Gastroesophageal sphincter (tissue), 4 donors: ENCODE measurements at regions not wholly inside any gene's neighbourhood (a gene's known extent, or its start where the extent isn't known, plus 50 kb on each side); places are given as distances from the start of the nearest gene placed in this dataset.

Experiments used
- ATAC-seq: fragments of 150-250 bp; one replicate; pipeline ENCODE4 v1.9.1; 2016; ENCODE audit warnings: mild to moderate bottlenecking, moderate library complexity
- H3K27ac ChIP-seq, 4 donors: fragments of 200-600 bp; sonication (generic) in 3 of 4; 1 replicate in 3 of 4; 2 replicates in 1 of 4; pipeline ENCODE4 v1.5.1; 2016 to 2019
- H3K27me3 ChIP-seq: fragments of 200-600 bp; sonication (generic); one replicate; pipeline ENCODE4 v1.5.1; 2019
- H3K36me3 ChIP-seq, 2 donors: fragments of 200-600 bp; sonication (generic); one replicate each; pipeline ENCODE4 v1.5.1; 2019; ENCODE audit warnings: control low read depth in 1 of 2
- H3K4me1 ChIP-seq, 3 donors: fragments of 200-600 bp; sonication (generic); 1 replicate in 2 of 3; 2 replicates in 1 of 3; pipeline ENCODE4 v1.5.1; 2016 to 2019; ENCODE audit warnings: control low read depth in 2 of 3
- H3K4me3 ChIP-seq, 2 donors: fragments of 200-600 bp; sonication (generic); one replicate each; pipeline ENCODE4 v1.5.1; 2019; ENCODE audit warnings: mild to moderate bottlenecking in 1 of 2, moderate library complexity in 1 of 2
- H3K9me3 ChIP-seq, 3 donors: fragments of 200-600 bp; sonication (generic); one replicate each; pipeline ENCODE4 v1.5.1; 2017 to 2019; ENCODE audit warnings: control low read depth in 2 of 3
- EP300 ChIP-seq: sonication (generic); formaldehyde crosslinking; IDR thresholded peaks from one replicate; pipeline ENCODE4 v1.6.1; 2017; ENCODE audit warnings: antibody characterized with exemption, mild to moderate bottlenecking
- POLR2A ChIP-seq, 2 donors: fragments of 450-650 bp; IDR thresholded peaks; one replicate each; pipeline ENCODE4 v1.6.1; 2017; ENCODE audit warnings: antibody characterized with exemption in 2 of 2, mild to moderate bottlenecking in 2 of 2, moderate library complexity in 1 of 2
- POLR2AphosphoS5 ChIP-seq: sonication (generic); formaldehyde crosslinking; IDR thresholded peaks from one replicate; pipeline ENCODE4 v1.6.1; 2017; ENCODE audit warnings: antibody characterized with exemption
- WGBS, 2 donors: methylation state at CpG; one replicate each; pipeline ENCODE4 v1.1.5; 2018; ENCODE audit warnings: low coverage in 1 of 2; 5-methylcytosine and 5-hydroxymethylcytosine counted together
- TF ChIP-seq, protein P1 (sequence below), 4 experiments: fragments of 200-600 bp in 2 of 4; fragments of 450-650 bp in 2 of 4; sonication (generic) in 1 of 4; IDR thresholded peaks; one replicate each; pipeline ENCODE4 v1.5.1; 2017 to 2019; ENCODE audit warnings: antibody characterized with exemption in 4 of 4, mild to moderate bottlenecking in 2 of 4, moderate library complexity in 2 of 4

- Histone ChIP-seq H3K4me1 (no peaks in the 10 kb centered on the region), H3K36me3 (no peaks in the 10 kb centered on the region), H3K27ac (no peak overlapping the region), H3K27me3 (no peaks in the 10 kb centered on the region), H3K9me3 (no peaks in the 10 kb centered on the region), H3K4me3 (no peak overlapping the region)
- TF ChIP-seq, protein P1, sequence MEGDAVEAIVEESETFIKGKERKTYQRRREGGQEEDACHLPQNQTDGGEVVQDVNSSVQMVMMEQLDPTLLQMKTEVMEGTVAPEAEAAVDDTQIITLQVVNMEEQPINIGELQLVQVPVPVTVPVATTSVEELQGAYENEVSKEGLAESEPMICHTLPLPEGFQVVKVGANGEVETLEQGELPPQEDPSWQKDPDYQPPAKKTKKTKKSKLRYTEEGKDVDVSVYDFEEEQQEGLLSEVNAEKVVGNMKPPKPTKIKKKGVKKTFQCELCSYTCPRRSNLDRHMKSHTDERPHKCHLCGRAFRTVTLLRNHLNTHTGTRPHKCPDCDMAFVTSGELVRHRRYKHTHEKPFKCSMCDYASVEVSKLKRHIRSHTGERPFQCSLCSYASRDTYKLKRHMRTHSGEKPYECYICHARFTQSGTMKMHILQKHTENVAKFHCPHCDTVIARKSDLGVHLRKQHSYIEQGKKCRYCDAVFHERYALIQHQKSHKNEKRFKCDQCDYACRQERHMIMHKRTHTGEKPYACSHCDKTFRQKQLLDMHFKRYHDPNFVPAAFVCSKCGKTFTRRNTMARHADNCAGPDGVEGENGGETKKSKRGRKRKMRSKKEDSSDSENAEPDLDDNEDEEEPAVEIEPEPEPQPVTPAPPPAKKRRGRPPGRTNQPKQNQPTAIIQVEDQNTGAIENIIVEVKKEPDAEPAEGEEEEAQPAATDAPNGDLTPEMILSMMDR (IDR thresholded peaks at IDR 0.05) = no peak
- no peak for TF ChIP-seq EP300
- no peak for TF ChIP-seq POLR2A (IDR thresholded peaks at IDR 0.05)
- no peak for TF ChIP-seq POLR2AphosphoS5
- no peak for ATAC-seq
- WGBS, 2 donors = 40 to 77% methylated on average over 2 of the region's 2 CpGs
Measured at GRCh38 chr18:54509793-54510192, 81.3 kb upstream of the DYNAP start.

GRCh38 chr18:54515149-54515548, 75.9 kb upstream of the DYNAP start:
- H3K36me3 ChIP-seq = no peaks in the 10 kb centered on the region
- no peak overlapping the region for H3K27ac ChIP-seq
- ATAC-seq = no peak
- WGBS, 2 donors = 39 to 41% methylated on average over 2 of the region's 2 CpGs
- no peaks in the 10 kb centered on the region for H3K4me1 ChIP-seq
- no peak for TF ChIP-seq POLR2A (IDR thresholded peaks at IDR 0.05)
- no peak for TF ChIP-seq EP300
- TF ChIP-seq POLR2AphosphoS5 = no peak
- TF ChIP-seq, protein P1 (IDR thresholded peaks at IDR 0.05) = no peak
- H3K9me3 ChIP-seq = no peaks in the 10 kb centered on the region
- no peak overlapping the region for H3K4me3 ChIP-seq
- no peaks in the 10 kb centered on the region for H3K27me3 ChIP-seq

GRCh38 chr18:54517521-54517920, 73.5 kb upstream of the DYNAP start:
- Histone ChIP-seq H3K36me3 (no peaks in the 10 kb centered on the region), H3K27ac (no peak overlapping the region), H3K9me3 (no peaks in the 10 kb centered on the region), H3K4me1 (no peaks in the 10 kb centered on the region), H3K27me3 (no peaks in the 10 kb centered on the region), H3K4me3 (no peak overlapping the region)
- ATAC-seq = no peak
- TF ChIP-seq EP300 (no peak), POLR2A (IDR thresholded peaks at IDR 0.05) (no peak), POLR2AphosphoS5 (no peak)
- TF ChIP-seq, protein P1 (IDR thresholded peaks at IDR 0.05) = no peak
- 73 to 79% methylated on average over 2 to 4 of the region's 5 CpGs for WGBS, 2 donors

DNA sequence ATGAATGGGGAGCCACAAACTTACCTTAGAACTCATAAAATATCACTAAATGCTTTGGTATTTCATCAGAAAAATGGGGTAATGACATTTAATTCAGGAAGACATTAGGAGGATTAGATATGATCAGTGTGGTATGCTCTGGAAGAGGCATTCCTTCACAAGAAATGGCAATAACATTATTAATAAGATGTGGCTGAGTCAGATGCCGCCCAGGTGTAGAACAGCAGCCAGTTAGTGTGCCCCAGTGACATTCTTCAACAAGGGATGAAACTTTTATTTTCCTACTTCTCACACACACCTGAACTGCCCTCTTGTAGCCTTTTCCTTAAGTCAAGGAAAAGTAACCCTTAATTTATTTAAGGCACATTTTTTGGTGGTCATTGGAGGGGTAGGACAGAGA, 69.2 kb upstream of the DYNAP start:
- H3K27ac ChIP-seq = no peak overlapping the region
- H3K4me3 ChIP-seq = no peak overlapping the region
- H3K4me1 ChIP-seq = no peaks in the 10 kb centered on the region
- 83 to 100% methylated on average over 1 of the region's 1 CpG for WGBS, 2 donors
- no peak for TF ChIP-seq EP300
- TF ChIP-seq, protein P1 (IDR thresholded peaks at IDR 0.05) = no peak
- TF ChIP-seq POLR2AphosphoS5 = no peak
- TF ChIP-seq POLR2A (IDR thresholded peaks at IDR 0.05) = no peak
- H3K9me3 ChIP-seq = no peaks in the 10 kb centered on the region
- H3K36me3 ChIP-seq = no peaks in the 10 kb centered on the region
- ATAC-seq = no peak
- H3K27me3 ChIP-seq = no peaks in the 10 kb centered on the region

DNA sequence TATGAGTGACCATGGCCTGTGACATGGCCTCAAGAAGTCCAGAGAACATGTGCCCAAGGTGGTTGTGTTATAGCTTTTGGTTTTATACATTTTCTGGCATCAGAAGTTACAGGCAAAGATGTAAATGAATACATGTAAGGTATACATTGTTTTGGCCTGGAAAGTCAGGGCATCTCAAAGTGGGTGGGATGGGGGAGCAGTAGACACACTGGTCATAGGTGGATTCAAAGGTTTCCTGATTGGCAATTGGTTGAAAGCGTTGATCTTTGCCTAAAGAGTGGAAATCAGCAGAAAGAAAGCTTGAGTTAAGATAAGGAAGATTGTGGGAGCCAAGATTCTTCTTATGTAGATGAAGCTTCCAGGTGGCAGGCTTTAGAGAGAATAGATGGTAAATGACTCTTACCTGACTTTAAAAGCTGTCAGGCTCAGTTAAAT, 62.1 kb upstream of the DYNAP start:
- 20 to 30% methylated on average over 1 of the region's 1 CpG for WGBS, 2 donors
- H3K9me3 ChIP-seq = no peaks in the 10 kb centered on the region
- ATAC-seq = no peak
- TF ChIP-seq, protein P1 (IDR thresholded peaks at IDR 0.05) = no peak
- H3K4me1 ChIP-seq = no peaks in the 10 kb centered on the region
- H3K27ac ChIP-seq = no peak overlapping the region
- no peak overlapping the region for H3K4me3 ChIP-seq
- no peaks in the 10 kb centered on the region for H3K36me3 ChIP-seq
- no peaks in the 10 kb centered on the region for H3K27me3 ChIP-seq
